Uterus (tissue), 3 donors: ENCODE measurements at regions not wholly inside any gene's neighbourhood (a gene's known extent, or its start where the extent isn't known, plus 50 kb on each side); places are given as distances from the start of the nearest gene placed in this dataset.
"Not testable (repeated sequence)": the region's sequence is repeated elsewhere in the genome, so short reads cannot be mapped to it uniquely, and the experiment has no call there.

Experiments
- DNase-seq, 2 donors: peaks; one replicate each; pipeline ENCODE4 v3.0.0-alpha.2; 2019 to 2020
- H3K27ac ChIP-seq, 2 donors: fragments of 200-600 bp; sonication (generic); 1 replicate in 1 of 2; 2 replicates in 1 of 2; pipeline ENCODE4 v1.5.1; 2016 to 2018
- H3K27me3 ChIP-seq, 2 donors: fragments of 200-600 bp; sonication (generic); one replicate each; pipeline ENCODE4 v1.5.1; 2018 to 2019; ENCODE audit warnings: control low read depth in 1 of 2
- H3K36me3 ChIP-seq, 2 donors: fragments of 200-600 bp; sonication (generic); one replicate each; pipeline ENCODE4 v1.5.1; 2019; ENCODE audit warnings: control low read depth in 1 of 2
- H3K4me1 ChIP-seq, 2 donors: fragments of 200-600 bp; sonication (generic); one replicate each; pipeline ENCODE4 v1.5.1; 2018 to 2019; ENCODE audit warnings: control low read depth in 1 of 2
- H3K4me3 ChIP-seq, 2 donors: fragments of 200-600 bp; sonication (generic); 1 replicate in 1 of 2; 2 replicates in 1 of 2; pipeline ENCODE4 v1.5.1; 2018 to 2019; ENCODE audit warnings: mild to moderate bottlenecking in 1 of 2
- H3K9me3 ChIP-seq, 2 donors: fragments of 200-600 bp; sonication (generic); one replicate each; pipeline ENCODE4 v1.5.1; 2019; ENCODE audit warnings: control low read depth in 1 of 2
- POLR2A ChIP-seq, 2 donors: fragments of 450-650 bp; IDR thresholded peaks; one replicate each; pipeline ENCODE4 v1.6.1; 2016; ENCODE audit warnings: antibody characterized with exemption in 2 of 2, mild to moderate bottlenecking in 1 of 2, moderate library complexity in 1 of 2
- intact Hi-C: fragments of 100-400 bp; cut with DNase I; formaldehyde crosslinking; loops from one replicate; pipeline ENCODE4 v1.15.1; 2023; ENCODE audit warnings: low total_unique reads
- TF ChIP-seq, protein P1 (sequence below), 4 experiments: fragments of 200-600 bp in 2 of 4; fragments of 450-650 bp in 2 of 4; sonication (generic) in 2 of 4; IDR thresholded peaks; one replicate each; pipeline ENCODE4 v1.5.1; 2016 to 2019; ENCODE audit warnings: antibody characterized with exemption in 4 of 4, mild to moderate bottlenecking in 2 of 4, moderate library complexity in 1 of 4
- donor health status: DM: yes; HTN: yes; CAD: no.

DNA sequence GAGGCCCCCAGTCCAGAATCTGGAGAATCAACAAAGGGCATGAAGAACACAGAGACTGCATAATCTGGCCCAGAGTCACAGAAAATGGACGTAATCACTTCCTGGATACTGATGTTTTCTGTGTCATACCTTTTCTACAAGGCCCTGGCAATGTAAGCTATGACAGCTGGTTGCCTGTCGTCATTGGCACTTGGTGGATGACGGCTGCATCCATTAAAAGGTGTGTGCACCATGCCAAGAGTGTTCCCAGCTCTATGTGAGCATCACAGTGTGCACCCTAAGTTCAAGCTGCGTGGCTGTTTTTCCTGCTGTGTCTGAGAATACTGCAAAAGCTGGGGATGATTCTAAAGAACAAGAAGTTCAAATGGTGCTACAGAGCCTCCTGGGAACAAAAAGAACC lies 275.2 kb upstream of the CNR1 start:
- intact Hi-C loops: no loop called here
- DNase-seq: no peak
- H3K4me1 ChIP-seq: no peaks in the 10 kb centered on the region
- H3K36me3 ChIP-seq: no peaks in the 10 kb centered on the region
- H3K4me3 ChIP-seq: no peak overlapping the region
- no peaks in the 10 kb centered on the region for H3K9me3 ChIP-seq
- TF ChIP-seq, protein P1, sequence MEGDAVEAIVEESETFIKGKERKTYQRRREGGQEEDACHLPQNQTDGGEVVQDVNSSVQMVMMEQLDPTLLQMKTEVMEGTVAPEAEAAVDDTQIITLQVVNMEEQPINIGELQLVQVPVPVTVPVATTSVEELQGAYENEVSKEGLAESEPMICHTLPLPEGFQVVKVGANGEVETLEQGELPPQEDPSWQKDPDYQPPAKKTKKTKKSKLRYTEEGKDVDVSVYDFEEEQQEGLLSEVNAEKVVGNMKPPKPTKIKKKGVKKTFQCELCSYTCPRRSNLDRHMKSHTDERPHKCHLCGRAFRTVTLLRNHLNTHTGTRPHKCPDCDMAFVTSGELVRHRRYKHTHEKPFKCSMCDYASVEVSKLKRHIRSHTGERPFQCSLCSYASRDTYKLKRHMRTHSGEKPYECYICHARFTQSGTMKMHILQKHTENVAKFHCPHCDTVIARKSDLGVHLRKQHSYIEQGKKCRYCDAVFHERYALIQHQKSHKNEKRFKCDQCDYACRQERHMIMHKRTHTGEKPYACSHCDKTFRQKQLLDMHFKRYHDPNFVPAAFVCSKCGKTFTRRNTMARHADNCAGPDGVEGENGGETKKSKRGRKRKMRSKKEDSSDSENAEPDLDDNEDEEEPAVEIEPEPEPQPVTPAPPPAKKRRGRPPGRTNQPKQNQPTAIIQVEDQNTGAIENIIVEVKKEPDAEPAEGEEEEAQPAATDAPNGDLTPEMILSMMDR (IDR thresholded peaks at IDR 0.05): no peak
- no peak for TF ChIP-seq POLR2A (IDR thresholded peaks at IDR 0.05)
- H3K27ac ChIP-seq: no peak overlapping the region
- no peaks in the 10 kb centered on the region for H3K27me3 ChIP-seq

- no peak for DNase-seq
- intact Hi-C loops: no loop called here
- H3K36me3 ChIP-seq: no peaks in the 10 kb centered on the region
- no peaks in the 10 kb centered on the region for H3K9me3 ChIP-seq
- H3K27ac ChIP-seq: no peak overlapping the region
- no peak overlapping the region for H3K4me3 ChIP-seq
- TF ChIP-seq, protein P1 (IDR thresholded peaks at IDR 0.05): no peak
- no peak for TF ChIP-seq POLR2A (IDR thresholded peaks at IDR 0.05)
- H3K27me3 ChIP-seq: no peaks in the 10 kb centered on the region
- H3K4me1 ChIP-seq: no peaks in the 10 kb centered on the region
These were observed 261.9 kb upstream of the CNR1 start for GRCh38 chr6:88428068-88428467.

GRCh38 chr6:88426005-88426404 lies 259.9 kb upstream of the CNR1 start:
- no peak for DNase-seq
- no peaks in the 10 kb centered on the region for H3K36me3 ChIP-seq
- no peaks in the 10 kb centered on the region for H3K9me3 ChIP-seq
- no peaks in the 10 kb centered on the region for H3K27me3 ChIP-seq
- H3K4me3 ChIP-seq: no peak overlapping the region
- H3K27ac ChIP-seq: no peak overlapping the region
- TF ChIP-seq POLR2A (IDR thresholded peaks at IDR 0.05): no peak
- TF ChIP-seq, protein P1 (IDR thresholded peaks at IDR 0.05): no peak
- no peaks in the 10 kb centered on the region for H3K4me1 ChIP-seq
- intact Hi-C loops: no loop called here

DNA sequence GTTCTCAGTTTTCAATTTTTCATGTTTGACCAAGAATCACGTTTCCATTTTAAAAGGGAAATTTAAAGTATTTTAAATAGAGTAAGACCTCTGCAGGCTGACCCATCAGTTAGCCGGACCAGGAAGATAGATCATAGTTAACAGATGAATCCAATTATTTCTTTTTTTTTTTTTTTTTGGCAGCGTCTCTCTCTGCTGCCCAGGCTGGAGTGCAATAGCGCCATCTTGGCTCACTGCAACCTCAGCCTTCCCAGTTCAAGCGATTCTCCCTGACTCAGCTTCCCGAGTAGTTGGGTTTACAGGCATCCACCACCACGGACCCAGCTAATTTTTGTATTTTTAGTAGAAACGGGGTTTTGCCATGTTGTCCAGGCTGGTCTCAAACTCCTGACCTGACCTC lies 256.7 kb upstream of the CNR1 start:
- H3K4me3 ChIP-seq: no peak overlapping the region
- no peaks in the 10 kb centered on the region for H3K4me1 ChIP-seq
- H3K27ac ChIP-seq: no peak overlapping the region
- no peaks in the 10 kb centered on the region for H3K9me3 ChIP-seq
- TF ChIP-seq POLR2A (IDR thresholded peaks at IDR 0.05): no peak
- TF ChIP-seq, protein P1 (IDR thresholded peaks at IDR 0.05): no peak
- intact Hi-C loops: no loop called here
- no peaks in the 10 kb centered on the region for H3K36me3 ChIP-seq
- H3K27me3 ChIP-seq: no peaks in the 10 kb centered on the region
- DNase-seq: no peak

- H3K4me1 ChIP-seq, H3K9me3 ChIP-seq, intact Hi-C loops, H3K4me3 ChIP-seq, H3K27me3 ChIP-seq, H3K27ac ChIP-seq, H3K36me3 ChIP-seq, DNase-seq: not testable (repeated sequence)
These were observed 254.9 kb upstream of the CNR1 start for GRCh38 chr6:88420967-88421488.

DNA sequence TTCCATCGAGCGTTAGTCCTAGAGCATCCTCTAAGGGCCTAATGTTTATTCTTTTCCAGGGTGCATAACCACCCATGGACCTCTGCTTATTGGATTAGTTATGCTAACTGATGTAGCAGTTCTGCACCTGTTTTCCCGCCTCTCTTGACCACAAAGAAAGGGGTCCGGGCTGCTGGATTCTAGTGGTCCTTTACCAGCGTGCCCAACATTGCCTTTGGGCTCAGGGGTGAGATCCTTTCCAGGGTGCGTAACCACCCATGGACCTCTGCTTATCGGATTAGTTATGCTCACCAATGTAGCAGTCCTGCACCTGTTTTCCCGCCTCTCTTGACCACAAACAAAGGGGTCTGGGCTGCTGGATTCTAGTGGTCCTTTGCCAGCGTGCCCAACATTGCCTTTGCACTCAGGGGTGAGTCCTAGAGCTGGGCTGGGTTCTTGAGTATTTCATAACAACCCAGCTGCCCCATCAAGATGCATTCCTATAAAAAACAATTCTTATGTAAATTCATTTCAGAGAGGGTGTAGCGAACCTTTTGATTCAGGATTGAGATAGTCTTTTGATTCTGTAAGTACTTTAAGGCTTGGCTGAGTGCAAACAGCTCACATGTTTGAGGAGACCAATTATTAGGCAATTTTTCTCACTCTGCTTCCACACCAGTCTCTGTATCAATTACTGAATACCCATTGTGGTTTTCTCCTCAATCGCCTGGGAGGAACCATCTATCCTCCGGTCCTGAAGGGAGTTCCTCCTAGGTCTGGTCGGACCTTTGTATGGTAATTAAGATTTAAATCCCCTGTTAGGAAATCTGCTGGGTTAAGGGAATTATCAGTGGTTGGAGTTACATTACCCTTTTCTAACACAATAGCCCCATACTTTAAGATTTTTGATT lies 253.0 kb upstream of the CNR1 start:
- H3K36me3 ChIP-seq, H3K9me3 ChIP-seq, H3K27ac ChIP-seq, intact Hi-C loops, H3K4me3 ChIP-seq, H3K4me1 ChIP-seq, DNase-seq, H3K27me3 ChIP-seq: not testable (repeated sequence)

DNA sequence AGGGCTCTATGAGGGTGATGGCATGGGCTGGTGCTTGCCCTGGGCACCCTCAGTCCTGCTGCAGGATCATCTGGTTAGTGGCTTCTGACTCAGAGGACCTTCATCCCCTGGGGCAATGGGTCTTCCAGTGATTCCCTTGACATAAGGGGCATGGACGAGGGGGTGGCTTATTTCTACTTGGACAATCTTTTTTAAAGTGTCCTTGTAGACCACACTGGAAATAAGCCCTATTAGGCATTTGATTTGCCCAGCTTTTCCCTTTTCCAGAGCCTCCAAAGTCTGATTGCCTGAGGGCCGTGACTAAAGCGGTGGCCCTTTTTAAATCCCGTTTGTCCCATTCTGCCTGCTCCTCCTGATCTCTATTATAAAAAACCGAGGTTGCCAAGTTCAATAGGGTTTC lies 251.2 kb upstream of the CNR1 start:
- H3K9me3 ChIP-seq, H3K27ac ChIP-seq, H3K4me3 ChIP-seq, H3K27me3 ChIP-seq, DNase-seq, H3K4me1 ChIP-seq, H3K36me3 ChIP-seq, intact Hi-C loops: not testable (repeated sequence)
